Ecto neural progenitor cell (in vitro differentiated cells): ENCODE measurements at regions not wholly inside any gene's neighbourhood (a gene's known extent, or its start where the extent isn't known, plus 50 kb on each side); places are given as distances from the start of the nearest gene placed in this dataset.

Experiments
- DNase-seq: peaks from one replicate; pipeline ENCODE4 v3.0.0-alpha.2; 2018; ENCODE audit warnings: low spot score

DNA sequence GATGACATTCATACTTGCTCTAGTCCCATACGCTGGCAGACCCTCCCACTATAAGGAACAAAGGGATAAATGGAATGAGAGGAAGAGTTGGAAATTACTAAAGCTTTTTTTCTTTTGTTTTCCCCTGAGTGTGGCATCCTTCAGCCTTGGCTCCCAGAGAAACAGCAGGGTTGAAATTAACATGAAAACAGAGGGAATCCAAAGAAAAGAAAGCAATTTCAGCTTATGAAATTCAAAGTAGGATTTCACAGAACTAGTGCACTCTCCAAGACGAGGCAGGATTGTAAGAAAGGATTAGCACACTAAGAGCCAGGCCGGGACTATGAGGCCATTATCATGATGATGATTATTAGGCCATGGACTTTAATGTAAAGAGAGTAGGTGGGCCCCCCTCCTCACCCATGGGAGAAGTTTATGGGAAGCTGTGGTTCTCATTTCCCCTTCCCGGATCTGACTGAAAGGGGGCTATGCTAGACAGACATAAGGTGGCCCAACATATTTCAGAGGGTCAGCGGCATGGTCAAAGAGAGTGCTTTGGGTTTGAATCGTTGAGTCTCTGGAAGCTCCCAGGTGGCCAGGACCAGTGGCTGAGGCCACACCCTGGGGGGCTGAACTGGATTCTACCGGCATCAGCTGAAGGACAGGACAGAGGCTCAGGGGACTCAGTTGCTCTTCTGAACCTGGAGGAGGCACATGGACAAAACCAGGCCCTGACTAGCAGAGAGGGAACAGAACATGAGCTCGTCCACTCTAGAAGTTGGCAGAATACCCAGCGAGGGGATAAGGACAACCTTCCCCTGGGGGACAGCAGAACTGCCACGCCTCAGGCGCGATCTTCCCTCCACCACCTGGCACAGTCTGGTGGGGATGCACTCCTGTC lies 100.1 kb upstream of the ARL4C start:
- no peak for DNase-seq

DNA sequence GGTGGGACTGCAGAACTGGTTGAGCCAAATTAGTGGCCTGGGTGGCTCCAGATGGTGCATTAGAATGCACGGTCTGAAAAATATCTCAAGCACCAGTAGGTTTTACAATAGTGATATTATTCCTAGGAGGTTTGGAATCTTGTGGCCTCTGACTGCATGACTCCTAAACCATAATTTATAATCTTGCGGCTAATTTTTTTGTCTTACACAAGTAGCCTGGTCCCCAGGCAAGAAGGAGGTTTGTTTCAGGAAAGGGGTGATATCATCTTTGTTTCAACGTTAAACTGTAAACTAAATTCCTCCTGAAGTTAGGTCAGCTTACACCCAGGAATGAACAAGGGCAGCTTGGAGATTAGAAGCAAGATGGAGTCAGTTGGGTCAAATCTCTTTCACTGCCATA lies 98.9 kb upstream of the ARL4C start:
- DNase-seq = no peak

GRCh38 chr2:234594715-234595114 lies 97.8 kb upstream of the ARL4C start:
- DNase-seq = peak; percentile 14

GRCh38 chr2:234593636-234594035 lies 96.8 kb upstream of the ARL4C start:
- peak; percentile 10 for DNase-seq

GRCh38 chr2:234592541-234592940 lies 95.7 kb upstream of the ARL4C start:
- peak; percentile 20 for DNase-seq

DNA sequence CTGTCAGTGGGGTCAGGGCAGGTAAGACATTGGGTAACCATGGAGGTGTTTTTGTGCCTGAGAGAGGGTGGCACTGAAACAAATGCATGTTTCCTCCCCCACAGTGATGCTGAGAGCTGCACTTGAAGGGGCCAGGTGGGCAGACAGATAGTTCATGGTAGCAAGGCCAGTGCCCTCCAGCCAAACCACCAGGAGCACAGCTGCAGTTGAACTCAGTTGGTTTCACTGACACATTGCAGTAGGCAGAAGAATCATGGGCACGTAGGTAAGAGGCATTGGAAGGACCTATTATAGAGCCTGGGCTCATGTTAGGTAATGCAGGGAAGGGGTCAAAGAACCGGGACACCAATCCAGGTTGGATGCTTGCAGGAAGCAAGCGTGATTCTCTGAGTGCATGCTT lies 93.2 kb upstream of the ARL4C start:
- DNase-seq = peak; percentile 31

- DNase-seq = no peak
Measured at GRCh38 chr2:234588054-234588430, 91.2 kb upstream of the ARL4C start.

DNA sequence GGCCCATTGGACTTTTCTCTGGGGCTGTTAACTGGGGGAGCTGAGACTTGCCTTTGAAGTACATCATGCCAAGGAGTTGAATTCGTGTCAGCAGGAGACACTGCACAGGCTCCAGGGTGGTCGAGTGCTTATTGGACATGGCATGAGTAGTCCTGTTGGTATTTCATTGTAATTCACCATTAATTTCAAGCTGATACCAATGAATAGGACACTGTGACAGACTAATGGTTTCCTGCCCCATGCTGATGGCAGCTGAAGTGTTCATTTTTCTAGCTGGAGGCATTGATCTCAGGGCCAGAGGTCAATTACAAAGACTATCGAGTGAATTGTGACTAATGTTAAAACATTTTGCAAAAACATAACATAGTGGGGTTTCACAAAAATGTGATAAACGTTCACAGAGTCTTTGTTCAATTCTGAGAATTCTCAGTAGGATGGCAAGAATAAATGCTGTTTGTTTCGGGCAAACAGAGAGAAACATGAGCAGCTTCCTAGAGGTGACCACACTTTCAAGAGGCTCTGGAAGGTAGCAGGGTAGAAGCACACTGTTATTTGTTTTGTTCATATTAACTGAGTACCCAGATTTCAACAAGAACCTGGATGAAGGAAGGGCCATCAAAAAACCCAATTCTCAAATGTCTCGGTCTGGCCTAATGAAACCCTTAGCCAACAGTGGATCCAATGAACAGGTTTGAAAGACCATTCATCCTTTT lies 90.6 kb upstream of the ARL4C start:
- DNase-seq = no peak

GRCh38 chr2:234583331-234583730 lies 86.5 kb upstream of the ARL4C start:
- DNase-seq = no peak

GRCh38 chr2:234580686-234581085 lies 83.8 kb upstream of the ARL4C start:
- no peak for DNase-seq

- DNase-seq = no peak
Measured at GRCh38 chr2:234579231-234579962, 82.5 kb upstream of the ARL4C start.

DNA sequence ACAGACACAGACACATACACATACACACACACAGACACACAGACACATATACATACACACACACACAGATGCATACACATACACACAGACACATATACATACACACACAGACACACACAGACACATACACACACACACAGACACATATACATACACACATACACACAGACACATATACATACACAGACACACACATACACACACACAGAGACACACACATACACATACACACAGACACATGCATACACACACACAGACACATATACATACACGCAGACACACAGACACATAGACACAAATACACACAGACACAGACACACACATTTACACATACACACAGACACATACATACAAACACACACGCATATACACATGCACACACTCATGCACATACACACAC lies 81.5 kb upstream of the ARL4C start:
- no peak for DNase-seq

- DNase-seq = no peak
Measured at GRCh38 chr2:234577191-234577590, 80.3 kb upstream of the ARL4C start.

DNA sequence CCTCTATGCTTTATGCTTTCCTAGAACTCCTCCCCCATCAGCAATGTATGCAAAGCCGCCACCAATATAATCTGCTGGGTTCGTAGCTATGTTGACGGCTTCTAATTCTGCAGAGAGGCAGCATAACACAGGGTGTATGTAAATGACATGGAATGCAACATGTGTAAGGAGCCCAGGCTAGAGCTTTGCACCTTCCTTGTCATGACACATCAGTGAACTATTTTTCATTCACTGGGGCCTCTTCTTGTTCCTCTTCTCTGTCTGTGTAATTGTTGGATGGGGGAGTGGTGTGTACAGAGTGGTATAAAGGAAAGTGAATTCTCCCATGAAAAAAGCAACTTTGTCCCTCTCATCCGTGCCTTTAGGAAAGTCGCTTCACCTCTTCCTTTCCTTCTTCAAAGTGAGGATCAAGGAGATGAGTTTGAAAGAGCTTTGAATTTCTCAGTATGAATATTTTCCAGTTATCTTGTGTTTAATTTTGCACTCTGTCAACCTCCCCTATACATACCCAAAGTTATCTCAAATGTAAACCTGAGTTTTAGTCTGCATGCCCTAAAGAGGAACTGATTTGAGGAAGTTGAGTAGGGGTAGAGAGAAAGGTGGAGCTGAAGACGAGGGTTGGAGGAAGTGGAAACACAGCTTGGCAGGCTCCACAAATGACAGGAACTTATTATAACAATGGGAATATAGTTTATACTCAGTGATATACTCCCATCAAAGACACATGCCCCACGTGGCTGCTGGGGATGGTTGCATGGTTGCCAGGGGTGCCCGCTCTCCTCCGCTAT lies 74.9 kb upstream of the ARL4C start:
- DNase-seq = no peak

DNA sequence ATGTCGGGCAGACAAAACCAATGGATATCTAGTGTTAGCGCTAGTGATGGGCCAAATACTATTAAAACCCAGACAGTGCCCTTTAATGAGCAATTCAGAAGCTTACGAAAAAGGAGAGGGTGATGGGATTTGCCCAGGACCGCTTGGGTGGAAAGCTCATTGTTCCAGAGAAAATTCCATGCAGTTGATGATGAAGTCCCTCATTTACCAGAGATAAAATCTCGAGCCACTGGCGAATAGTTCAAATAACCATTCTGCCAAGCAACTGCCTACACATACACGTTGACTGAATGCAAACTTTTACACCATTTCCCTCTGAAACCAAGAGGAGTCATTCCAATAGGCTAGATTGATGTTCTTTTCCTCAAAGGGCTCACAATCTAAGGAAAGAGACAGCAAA lies 73.6 kb upstream of the ARL4C start:
- DNase-seq = no peak

GRCh38 chr2:234569776-234570430 lies 73.0 kb upstream of the ARL4C start:
- DNase-seq = no peak

DNA sequence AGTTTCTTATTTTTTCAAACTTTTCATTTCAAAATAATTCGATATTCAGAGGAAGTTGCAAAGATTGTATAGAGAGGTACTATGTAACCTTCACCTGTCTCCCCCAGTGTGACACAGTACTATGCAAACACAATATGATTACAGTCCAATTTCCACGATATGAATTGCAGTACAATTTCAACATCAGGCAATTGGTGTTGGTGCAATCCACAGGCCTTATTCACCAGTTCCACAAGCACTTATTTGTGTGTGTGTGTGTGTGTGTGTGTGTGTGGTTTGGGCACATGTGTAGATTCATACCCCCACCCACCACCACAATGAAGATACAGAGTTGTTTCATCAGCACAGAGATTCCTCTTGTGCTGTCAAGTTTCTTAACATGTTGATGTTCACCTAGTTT lies 69.7 kb upstream of the ARL4C start:
- no peak for DNase-seq

DNA sequence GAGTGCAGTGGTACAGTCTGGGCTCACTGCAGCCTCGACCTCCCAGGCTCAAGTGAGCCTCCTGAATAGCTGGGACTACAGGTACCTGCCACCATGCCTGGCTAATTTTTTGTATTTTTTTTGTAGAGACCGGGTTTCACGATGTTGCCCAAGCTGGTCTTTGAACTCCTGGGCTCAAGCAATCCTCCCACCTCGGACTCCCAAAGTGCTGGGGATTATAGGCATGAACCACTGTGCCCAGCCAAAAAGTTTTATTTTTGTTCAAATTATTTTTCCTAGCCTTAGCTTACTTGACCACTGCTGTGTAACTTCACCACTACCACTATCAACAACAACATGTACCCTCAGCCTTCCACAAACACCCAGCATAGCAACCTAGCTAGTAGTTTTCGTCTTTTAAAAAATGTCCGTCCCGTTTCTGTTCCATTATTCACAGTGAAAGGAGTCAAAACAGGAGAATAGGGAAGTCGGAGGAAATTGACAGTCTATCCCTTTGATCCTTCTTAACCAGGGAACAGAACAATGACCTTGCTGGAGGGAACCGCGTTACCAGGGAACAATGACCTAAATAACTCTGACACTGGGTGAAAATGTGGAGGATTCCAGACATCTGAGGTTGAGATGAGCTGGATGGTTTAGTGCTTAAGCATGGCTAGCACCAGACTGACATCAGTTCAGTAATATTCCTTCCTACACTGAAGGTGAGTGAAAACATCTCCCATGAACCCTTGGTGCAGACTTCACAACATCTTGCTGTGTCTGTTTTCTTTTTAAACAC lies 69.2 kb upstream of the ARL4C start:
- DNase-seq = no peak

GRCh38 chr2:234565201-234565600 lies 68.3 kb upstream of the ARL4C start:
- no peak for DNase-seq

GRCh38 chr2:234564699-234565098 lies 67.8 kb upstream of the ARL4C start:
- no peak for DNase-seq

GRCh38 chr2:234559609-234560008 lies 62.7 kb upstream of the ARL4C start:
- DNase-seq = no peak
